Endodermal cell (in vitro differentiated cells): ENCODE measurements at regions not wholly inside any gene's neighbourhood (a gene's known extent, or its start where the extent isn't known, plus 50 kb on each side); places are given as distances from the start of the nearest gene placed in this dataset.

Source experiments
- DNase-seq: peaks from one replicate; pipeline ENCODE4 v3.0.0-alpha.2; 2017
- H3K27ac ChIP-seq: 2 replicates; pipeline ENCODE4 v1.5.1; 2013; ENCODE audit warnings: mild to moderate bottlenecking, low read depth, low read length, moderate library complexity
- H3K27me3 ChIP-seq: 2 replicates; pipeline ENCODE4 v1.6.1; 2013; ENCODE audit warnings: mild to moderate bottlenecking, low read length, moderate library complexity; ENCODE audit not compliant: insufficient read depth, control insufficient read depth, poor library complexity, severe bottlenecking
- H3K36me3 ChIP-seq: 2 replicates; pipeline ENCODE4 v1.7.0; 2013; ENCODE audit warnings: mild to moderate bottlenecking, low read length, moderate library complexity; ENCODE audit not compliant: control insufficient read depth, insufficient read depth
- H3K4me1 ChIP-seq: one replicate; pipeline ENCODE4 v1.7.0; 2013; ENCODE audit warnings: low read length; ENCODE audit not compliant: control insufficient read depth, insufficient read depth
- H3K4me3 ChIP-seq: 2 replicates; pipeline ENCODE4 v1.5.1; 2013; ENCODE audit warnings: mild to moderate bottlenecking, low read length, moderate library complexity
- H3K9ac ChIP-seq: 2 replicates; pipeline ENCODE4 v1.6.1; 2013; ENCODE audit warnings: mild to moderate bottlenecking, low read length, moderate library complexity; ENCODE audit not compliant: poor library complexity, severe bottlenecking; ENCODE audit errors: extremely low read depth
- H3K9me3 ChIP-seq: 2 replicates; pipeline ENCODE4 v1.6.1; 2013; ENCODE audit warnings: mild to moderate bottlenecking, low read length, moderate library complexity; ENCODE audit not compliant: control insufficient read depth
- H3K27ac Mint-ChIP-seq: 2 replicates; pipeline ENCODE4 v1.8.0; 2020; ENCODE audit warnings: mixed read lengths
- H3K27me3 Mint-ChIP-seq: 2 replicates; pipeline ENCODE4 v1.8.0; 2021; ENCODE audit warnings: mild to moderate bottlenecking, mixed read lengths; ENCODE audit not compliant: insufficient read depth
- H3K36me3 Mint-ChIP-seq: 2 replicates; pipeline ENCODE4 v1.8.0; 2020; ENCODE audit warnings: low read depth, mixed read lengths
- H3K4me1 Mint-ChIP-seq: 2 replicates; pipeline ENCODE4 v1.8.0; 2020; ENCODE audit warnings: mixed read lengths
- H3K4me3 Mint-ChIP-seq: 2 replicates; pipeline ENCODE4 v1.8.0; 2020; ENCODE audit warnings: mild to moderate bottlenecking, moderate library complexity, mixed read lengths
- H3K9me3 Mint-ChIP-seq: 2 replicates; pipeline ENCODE4 v1.8.0; 2020; ENCODE audit warnings: mild to moderate bottlenecking, mixed read lengths
- CTCF ChIP-seq: fragments of 200-600 bp; sonication (generic); conservative IDR thresholded peaks from 2 replicates; pipeline ENCODE4 v1.5.0; 2021; ENCODE audit warnings: antibody characterized with exemption, mild to moderate bottlenecking
- WGBS, 2 experiments: methylation state at CpG; one replicate each; pipeline versions ENCODE4 v1.1.5 to v1.1.7; 2013; ENCODE audit warnings: missing lambda C conversion rate in 2 of 2, mixed read lengths in 1 of 2; ENCODE audit not compliant: insufficient coverage in 1 of 2, insufficient read length in 1 of 2; 5-methylcytosine and 5-hydroxymethylcytosine counted together

DNA sequence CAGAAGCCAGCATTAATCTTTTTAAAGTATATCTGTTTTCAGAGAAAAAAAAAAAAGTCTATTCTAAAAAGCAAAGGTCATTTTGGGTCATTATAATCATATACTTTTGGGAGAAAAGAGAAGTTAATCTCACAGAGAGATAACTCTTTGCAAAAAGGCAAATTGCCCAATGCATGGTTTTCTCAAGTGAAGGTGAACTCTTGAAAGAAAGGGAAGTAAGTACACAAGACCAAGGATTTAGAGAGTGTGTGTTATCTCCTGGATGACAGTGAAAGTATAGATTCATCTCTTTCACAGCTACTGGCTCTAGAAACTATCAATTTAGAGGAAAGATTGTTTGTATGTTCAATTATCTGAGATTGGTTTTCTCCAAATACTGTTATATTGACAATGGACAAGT lies 151.4 kb downstream of the CD8B2 start:
- H3K27ac ChIP-seq = no peak overlapping the region
- H3K36me3 ChIP-seq = no peaks in the 10 kb centered on the region
- no peak overlapping the region for H3K9ac ChIP-seq
- no peak overlapping the region for H3K27ac Mint-ChIP-seq
- no peak for TF ChIP-seq CTCF
- H3K4me3 ChIP-seq = no peak overlapping the region
- no peak for DNase-seq
- H3K4me3 Mint-ChIP-seq = no peak overlapping the region
- H3K9me3 ChIP-seq = no peaks in the 10 kb centered on the region
- H3K9me3 Mint-ChIP-seq = no peaks in the 10 kb centered on the region
- H3K4me1 Mint-ChIP-seq = peaks cover 11% of the 10 kb centered on the region
- no peaks in the 10 kb centered on the region for H3K4me1 ChIP-seq
- peaks cover 22% of the 10 kb centered on the region for H3K27me3 Mint-ChIP-seq
- peaks cover 42% of the 10 kb centered on the region for H3K27me3 ChIP-seq
- H3K36me3 Mint-ChIP-seq = no peaks in the 10 kb centered on the region

- H3K4me3 Mint-ChIP-seq = no peak overlapping the region
Measured at GRCh38 chr2:106642679-106643078, 155.5 kb downstream of the CD8B2 start.

DNA sequence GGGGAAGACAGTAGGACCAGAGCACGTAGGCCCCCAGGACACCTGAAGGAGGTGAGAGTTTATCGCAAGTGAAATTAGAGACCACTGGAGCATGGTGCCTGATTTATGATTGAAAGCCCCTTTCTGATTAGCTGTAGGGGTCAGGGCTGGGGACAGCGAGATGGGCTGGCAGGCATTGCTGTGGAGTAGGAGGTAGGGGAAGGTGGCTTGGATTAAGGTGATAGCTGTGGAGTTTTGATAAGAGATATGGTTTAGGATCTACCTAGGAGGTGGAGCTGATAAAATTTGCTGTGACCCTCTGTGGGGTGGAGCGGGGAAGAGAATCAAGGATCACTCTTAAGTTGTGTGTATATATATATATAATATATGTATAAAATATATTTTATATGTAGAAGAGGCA lies 157.5 kb downstream of the CD8B2 start:
- Mint-ChIP-seq H3K36me3 (no peaks in the 10 kb centered on the region), H3K4me1 (peaks cover 23% of the 10 kb centered on the region), H3K9me3 (no peaks in the 10 kb centered on the region), H3K27me3 (peaks cover 18% of the 10 kb centered on the region), H3K4me3 (no peak overlapping the region), H3K27ac (no peak overlapping the region)
- DNase-seq = no peak
- Histone ChIP-seq H3K27ac (no peak overlapping the region), H3K27me3 (peaks cover 30% of the 10 kb centered on the region), H3K9me3 (no peaks in the 10 kb centered on the region), H3K36me3 (no peaks in the 10 kb centered on the region), H3K9ac (no peak overlapping the region), H3K4me3 (no peak overlapping the region), H3K4me1 (peaks cover 9% of the 10 kb centered on the region)
- TF ChIP-seq CTCF = no peak
- WGBS, 2 experiments = 86 to 93% methylated on average over 2 to 3 of the region's 4 CpGs

More at GRCh38 chr2:106642679-106643078, 155.5 kb downstream of the CD8B2 start:
- Histone ChIP-seq H3K27ac (no peak overlapping the region), H3K9me3 (no peaks in the 10 kb centered on the region), H3K36me3 (no peaks in the 10 kb centered on the region), H3K27me3 (peaks cover 31% of the 10 kb centered on the region), H3K4me3 (no peak overlapping the region), H3K4me1 (peaks cover 9% of the 10 kb centered on the region), H3K9ac (no peak overlapping the region)
- H3K27me3 Mint-ChIP-seq = peaks cover 19% of the 10 kb centered on the region
- TF ChIP-seq CTCF = no peak
- DNase-seq = no peak
- no peak overlapping the region for H3K27ac Mint-ChIP-seq
- H3K9me3 Mint-ChIP-seq = no peaks in the 10 kb centered on the region
- peaks cover 21% of the 10 kb centered on the region for H3K4me1 Mint-ChIP-seq
- H3K36me3 Mint-ChIP-seq = no peaks in the 10 kb centered on the region
